HG03060 (cell line): ENCODE measurements at regions not wholly inside any gene's neighbourhood (a gene's known extent, or its start where the extent isn't known, plus 50 kb on each side); places are given as distances from the start of the nearest gene placed in this dataset.

Experiments
- ATAC-seq: cut with Tn5 transposase; IDR thresholded peaks from one replicate; pipeline ENCODE4 v1.9.1; 2021; ENCODE audit warnings: low read depth, moderate number of reproducible peaks; ENCODE audit not compliant: unreplicated experiment

DNA sequence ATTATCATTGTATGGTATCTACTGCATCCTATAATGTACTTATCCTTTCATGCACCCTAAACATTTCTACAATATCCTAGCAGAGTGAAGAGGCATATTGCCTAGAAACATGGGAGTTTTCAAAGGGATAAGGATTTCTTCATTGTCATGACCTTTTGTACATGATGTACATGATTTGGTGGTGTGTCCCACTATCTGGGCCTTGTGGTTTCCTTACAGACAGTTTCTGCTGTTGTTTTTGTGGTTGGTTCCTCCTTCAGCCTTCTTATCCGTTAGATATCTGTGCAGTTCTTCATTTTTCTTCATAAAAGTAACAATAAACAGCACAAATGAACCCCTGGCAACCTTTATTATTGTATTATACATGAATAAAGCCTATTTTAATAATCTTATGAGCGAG lies 70.4 kb upstream of the BACH1 start:
- no peak for ATAC-seq

GRCh38 chr21:29230551-29231261 lies 68.0 kb upstream of the BACH1 start:
- no peak for ATAC-seq

- ATAC-seq, result no peak
Measured at GRCh38 chr21:29231756-29232529, 66.8 kb upstream of the BACH1 start.

DNA sequence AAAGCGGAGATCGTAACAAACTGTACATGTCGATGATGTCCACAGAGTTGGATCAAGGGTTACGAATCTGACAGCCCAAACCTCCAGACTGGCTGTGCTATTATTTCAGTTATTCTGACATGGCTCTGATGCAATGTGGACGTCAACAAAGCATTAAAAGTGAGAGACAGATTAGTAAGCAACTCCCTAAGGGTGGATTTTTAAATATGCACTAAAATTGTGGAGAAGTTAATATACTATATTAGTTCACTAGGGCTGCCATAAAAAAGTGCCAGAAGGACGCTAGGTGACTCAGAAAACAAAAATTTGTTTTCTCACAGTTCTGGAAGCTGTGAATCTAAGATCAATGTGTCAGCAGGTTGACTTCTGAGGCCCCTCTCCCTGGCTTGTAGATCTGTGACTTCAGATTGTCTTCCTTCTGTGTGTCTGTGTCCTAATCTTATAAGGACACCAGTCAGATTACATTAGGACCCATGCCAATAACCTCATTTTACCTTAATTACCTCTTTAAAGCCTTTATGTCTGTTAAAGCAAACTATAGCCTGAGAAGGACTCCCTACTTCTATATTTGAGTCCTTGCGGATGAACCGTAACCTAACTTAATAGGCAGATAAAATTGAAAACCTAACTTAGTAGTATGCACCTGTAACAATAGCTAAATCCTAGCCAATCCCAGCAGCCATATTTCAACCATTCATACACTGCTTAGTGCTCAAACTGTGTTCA lies 66.0 kb upstream of the BACH1 start:
- ATAC-seq, result no peak

GRCh38 chr21:29233256-29233546 lies 65.5 kb upstream of the BACH1 start:
- no peak for ATAC-seq

GRCh38 chr21:29233611-29234540 lies 64.8 kb upstream of the BACH1 start:
- ATAC-seq, result peak; percentile 46

DNA sequence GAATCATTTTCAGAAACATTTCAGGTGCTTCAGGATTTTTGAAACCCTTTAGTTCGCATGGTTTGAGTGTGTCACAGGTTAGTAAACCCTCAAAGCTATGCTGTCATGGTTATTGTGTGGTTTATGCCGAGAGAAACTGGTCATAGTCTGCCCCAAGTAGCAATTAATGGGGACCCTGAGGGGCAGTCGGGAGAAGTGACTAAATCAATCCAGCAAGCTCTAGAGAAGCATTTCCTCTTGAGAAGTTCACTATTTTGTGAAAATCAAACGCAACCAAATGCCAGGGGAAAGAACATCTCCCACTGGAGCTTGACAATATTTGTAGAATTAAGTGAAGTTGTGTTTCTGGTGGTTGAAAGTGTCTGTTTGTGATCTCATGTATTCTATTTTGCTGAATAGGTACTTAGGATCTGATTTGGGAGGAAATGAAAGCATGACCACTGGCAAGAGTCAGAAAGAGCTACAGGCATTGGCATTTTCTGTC lies 63.0 kb upstream of the BACH1 start:
- peak; percentile 30 for ATAC-seq

GRCh38 chr21:29236201-29236600 lies 62.5 kb upstream of the BACH1 start:
- ATAC-seq, result no peak

DNA sequence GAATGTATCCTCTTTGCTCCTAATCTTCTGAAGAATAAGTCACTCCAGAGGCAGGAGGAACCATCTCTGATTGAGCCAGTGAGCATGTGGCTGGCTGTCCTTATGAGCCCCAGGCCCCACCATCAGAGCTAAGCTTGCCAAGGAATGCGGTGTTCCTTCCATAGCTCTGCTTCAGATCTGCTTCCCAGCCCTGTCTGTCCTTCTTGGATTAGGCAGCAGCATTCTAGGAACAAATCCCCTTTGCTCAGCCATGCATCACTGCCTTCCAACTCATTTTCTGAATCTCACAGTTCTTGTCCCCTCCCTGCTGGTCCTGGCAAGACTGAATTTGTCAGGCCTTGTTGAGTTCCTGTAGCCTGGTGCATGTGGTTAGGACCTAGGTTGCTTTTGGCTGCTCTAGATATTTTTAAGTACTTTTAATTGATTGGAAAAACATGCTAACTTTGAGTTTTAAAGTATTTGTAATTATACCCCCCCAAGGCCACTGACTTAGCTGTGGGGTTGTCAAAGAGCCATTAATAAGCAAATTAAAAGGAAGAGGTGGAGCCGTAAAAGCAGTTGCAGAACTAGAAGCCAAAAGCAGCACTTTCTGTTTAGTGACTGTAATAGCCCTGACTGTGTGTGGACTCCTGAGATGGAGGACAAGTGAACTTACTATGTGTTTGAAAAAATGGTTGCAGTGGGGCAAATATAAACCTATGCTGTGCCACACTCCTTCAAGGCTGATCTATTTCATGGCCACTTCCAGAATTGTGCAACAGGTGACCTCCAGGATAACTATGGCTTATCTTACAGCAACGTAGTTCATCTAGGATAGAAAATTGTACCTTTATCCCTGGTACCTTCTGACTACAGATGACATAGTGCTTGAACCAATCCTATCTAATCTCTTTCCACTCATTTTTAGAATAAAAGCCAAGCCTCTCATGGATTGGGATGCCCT lies 61.3 kb upstream of the BACH1 start:
- ATAC-seq, result no peak

GRCh38 chr21:29238053-29238966 lies 60.4 kb upstream of the BACH1 start:
- no peak for ATAC-seq

- no peak for ATAC-seq
Measured at GRCh38 chr21:29238967-29239290, 59.8 kb upstream of the BACH1 start.

DNA sequence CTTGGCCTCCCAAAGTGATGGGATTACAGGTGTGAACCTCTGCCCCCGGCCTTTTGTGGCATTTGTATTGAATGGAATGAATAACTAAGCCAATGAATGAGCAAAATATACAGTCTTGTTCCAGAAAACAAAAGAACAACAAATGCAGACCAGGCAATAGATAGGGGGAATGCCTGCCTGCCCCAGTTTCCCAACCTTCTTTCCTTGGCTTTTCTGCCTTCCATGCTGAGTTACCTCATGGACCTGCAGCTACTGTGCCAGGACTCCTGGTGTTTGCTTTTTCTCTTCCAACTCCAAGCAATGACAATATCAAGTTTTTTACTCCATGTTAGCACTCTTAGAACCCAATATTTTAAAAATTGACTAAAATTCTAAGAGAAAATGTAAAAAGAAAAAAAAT lies 58.6 kb upstream of the BACH1 start:
- no peak for ATAC-seq

DNA sequence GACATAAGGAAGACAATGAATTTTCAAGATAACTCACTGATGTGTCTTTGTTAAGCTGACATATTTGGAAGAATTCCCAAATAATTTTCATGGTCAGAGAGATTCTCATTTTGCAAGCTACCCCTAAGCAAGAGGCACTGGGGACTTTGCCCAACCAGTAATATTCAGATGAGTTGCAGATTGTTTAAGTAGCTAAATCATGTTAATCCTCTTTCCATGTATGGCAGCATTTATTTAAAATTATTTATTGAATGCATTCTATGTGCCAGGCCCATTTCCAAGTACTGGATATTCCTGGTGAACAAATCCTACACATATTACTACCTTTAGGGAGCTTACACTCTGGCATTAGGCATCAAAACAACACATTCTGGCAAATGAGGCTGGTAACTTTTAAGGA lies 56.5 kb upstream of the BACH1 start:
- no peak for ATAC-seq

- ATAC-seq, result no peak
Measured at GRCh38 chr21:29243188-29243587, 55.5 kb upstream of the BACH1 start.

GRCh38 chr21:29245104-29245643 lies 53.5 kb upstream of the BACH1 start:
- ATAC-seq, result no peak

GRCh38 chr21:29245863-29246262 lies 52.9 kb upstream of the BACH1 start:
- ATAC-seq, result no peak

GRCh38 chr21:29246614-29247013 lies 52.1 kb upstream of the BACH1 start:
- no peak for ATAC-seq

GRCh38 chr21:29248124-29248523 lies 50.6 kb upstream of the BACH1 start:
- no peak for ATAC-seq
